ENCODE measurements at regions not wholly inside any gene's neighbourhood (a gene's known extent, or its start where the extent isn't known, plus 50 kb on each side); places are given as distances from the start of the nearest gene placed in this dataset.

- 96% methylated on average over 2 of the region's 2 CpGs for WGBS
- Histone ChIP-seq H3K27ac (ENCODE audit: low read depth, low read length) (no peak overlapping the region), H3K4me1 (ENCODE audit: insufficient read depth, low read length) (no peaks in the 10 kb centered on the region), H3K36me3 (ENCODE audit: insufficient read depth, low read length) (no peaks in the 10 kb centered on the region), H3K27me3 (ENCODE audit: insufficient read depth, low read length) (no peaks in the 10 kb centered on the region), H3K9ac (ENCODE audit: low read depth, low read length) (no peak overlapping the region), H3K4me3 (ENCODE audit: low read length) (no peak overlapping the region), H3K9me3 (ENCODE audit: insufficient read depth, low read depth, low read length) (peaks cover 10% of the 10 kb centered on the region)
Measured at GRCh38 chr12:29943683-29944082, 159.9 kb upstream of the TMTC1 start.

GRCh38 chr12:29940811-29941210, 157.1 kb upstream of the TMTC1 start:
- Histone ChIP-seq H3K4me3 (ENCODE audit: low read length) (no peak overlapping the region), H3K9ac (ENCODE audit: low read depth, low read length) (no peak overlapping the region), H3K27me3 (ENCODE audit: insufficient read depth, low read length) (no peaks in the 10 kb centered on the region), H3K36me3 (ENCODE audit: insufficient read depth, low read length) (no peaks in the 10 kb centered on the region), H3K9me3 (ENCODE audit: insufficient read depth, low read depth, low read length) (peaks cover 10% of the 10 kb centered on the region), H3K4me1 (ENCODE audit: insufficient read depth, low read length) (no peaks in the 10 kb centered on the region), H3K27ac (ENCODE audit: low read depth, low read length) (no peak overlapping the region)

- no peaks in the 10 kb centered on the region for H3K9me3 ChIP-seq (ENCODE audit: insufficient read depth, low read depth, low read length)
- H3K4me3 ChIP-seq (ENCODE audit: low read length), result no peak overlapping the region
- H3K4me1 ChIP-seq (ENCODE audit: insufficient read depth, low read length), result no peaks in the 10 kb centered on the region
Measured at GRCh38 chr12:29930503-29930902, 146.8 kb upstream of the TMTC1 start.

GRCh38 chr12:29929295-29929694, 145.6 kb upstream of the TMTC1 start:
- H3K4me3 ChIP-seq (ENCODE audit: low read length), result no peak overlapping the region
- WGBS, result 89% methylated on average over 1 of the region's 2 CpGs
- H3K9me3 ChIP-seq (ENCODE audit: insufficient read depth, low read depth, low read length), result no peaks in the 10 kb centered on the region
- no peaks in the 10 kb centered on the region for H3K27me3 ChIP-seq (ENCODE audit: insufficient read depth, low read length)
- H3K4me1 ChIP-seq (ENCODE audit: insufficient read depth, low read length), result no peaks in the 10 kb centered on the region
- no peak overlapping the region for H3K9ac ChIP-seq (ENCODE audit: low read depth, low read length)
- no peak overlapping the region for H3K27ac ChIP-seq (ENCODE audit: low read depth, low read length)
- no peaks in the 10 kb centered on the region for H3K36me3 ChIP-seq (ENCODE audit: insufficient read depth, low read length)

More at GRCh38 chr12:29930503-29930902, 146.8 kb upstream of the TMTC1 start:
- Histone ChIP-seq H3K27ac (ENCODE audit: low read depth, low read length) (no peak overlapping the region), H3K9ac (ENCODE audit: low read depth, low read length) (no peak overlapping the region), H3K27me3 (ENCODE audit: insufficient read depth, low read length) (no peaks in the 10 kb centered on the region), H3K36me3 (ENCODE audit: insufficient read depth, low read length) (no peaks in the 10 kb centered on the region)

- no peak overlapping the region for H3K27ac ChIP-seq (ENCODE audit: low read depth, low read length)
- H3K9me3 ChIP-seq (ENCODE audit: insufficient read depth, low read depth, low read length), result no peaks in the 10 kb centered on the region; the same call in 1 of the 2 replicates
- H3K9ac ChIP-seq (ENCODE audit: low read depth, low read length), result no peak overlapping the region
- no peaks in the 10 kb centered on the region for H3K36me3 ChIP-seq (ENCODE audit: insufficient read depth, low read length)
- 81% methylated on average over 1 of the region's 1 CpG for WGBS
- H3K4me3 ChIP-seq (ENCODE audit: low read length), result no peak overlapping the region
- no peaks in the 10 kb centered on the region for H3K4me1 ChIP-seq (ENCODE audit: insufficient read depth, low read length)
- no peaks in the 10 kb centered on the region for H3K27me3 ChIP-seq (ENCODE audit: insufficient read depth, low read length)
Measured at GRCh38 chr12:29921307-29921706, 137.6 kb upstream of the TMTC1 start.

GRCh38 chr12:29908157-29908556, 124.4 kb upstream of the TMTC1 start:
- peaks cover 14% of the 10 kb centered on the region for H3K9me3 ChIP-seq (ENCODE audit: insufficient read depth, low read depth, low read length)
- no peak overlapping the region for H3K27ac ChIP-seq (ENCODE audit: low read depth, low read length)
- no peaks in the 10 kb centered on the region for H3K36me3 ChIP-seq (ENCODE audit: insufficient read depth, low read length)
- H3K27me3 ChIP-seq (ENCODE audit: insufficient read depth, low read length), result no peaks in the 10 kb centered on the region
- H3K4me1 ChIP-seq (ENCODE audit: insufficient read depth, low read length), result no peaks in the 10 kb centered on the region
- H3K9ac ChIP-seq (ENCODE audit: low read depth, low read length), result no peak overlapping the region
- no peak overlapping the region for H3K4me3 ChIP-seq (ENCODE audit: low read length)
- WGBS, result 100% methylated on average over 1 of the region's 1 CpG

- H3K27me3 ChIP-seq (ENCODE audit: insufficient read depth, low read length), result no peaks in the 10 kb centered on the region
- peaks cover 14% of the 10 kb centered on the region for H3K9me3 ChIP-seq (ENCODE audit: insufficient read depth, low read depth, low read length)
- no peak overlapping the region for H3K4me3 ChIP-seq (ENCODE audit: low read length)
- no peaks in the 10 kb centered on the region for H3K4me1 ChIP-seq (ENCODE audit: insufficient read depth, low read length)
- no peak overlapping the region for H3K9ac ChIP-seq (ENCODE audit: low read depth, low read length)
- WGBS, result 98% methylated on average over 4 of the region's 4 CpGs
- H3K36me3 ChIP-seq (ENCODE audit: insufficient read depth, low read length), result no peaks in the 10 kb centered on the region
- H3K27ac ChIP-seq (ENCODE audit: low read depth, low read length), result no peak overlapping the region
Measured at GRCh38 chr12:29907461-29907860, 123.7 kb upstream of the TMTC1 start.

- Histone ChIP-seq H3K27me3 (ENCODE audit: insufficient read depth, low read length) (no peaks in the 10 kb centered on the region), H3K9ac (ENCODE audit: low read depth, low read length) (no peak overlapping the region), H3K36me3 (ENCODE audit: insufficient read depth, low read length) (no peaks in the 10 kb centered on the region), H3K4me1 (ENCODE audit: insufficient read depth, low read length) (no peaks in the 10 kb centered on the region), H3K27ac (ENCODE audit: low read depth, low read length) (no peak overlapping the region), H3K9me3 (ENCODE audit: insufficient read depth, low read depth, low read length) (no peaks in the 10 kb centered on the region), H3K4me3 (ENCODE audit: low read length) (no peak overlapping the region)
- WGBS, result 93% methylated on average over 1 of the region's 2 CpGs
Measured at GRCh38 chr12:29902043-29902442, 118.3 kb upstream of the TMTC1 start.

GRCh38 chr12:29901585-29901984, 117.8 kb upstream of the TMTC1 start:
- H3K36me3 ChIP-seq (ENCODE audit: insufficient read depth, low read length), result no peaks in the 10 kb centered on the region
- WGBS, result 92% methylated on average over 4 of the region's 4 CpGs
- H3K9ac ChIP-seq (ENCODE audit: low read depth, low read length), result no peak overlapping the region
- H3K4me1 ChIP-seq (ENCODE audit: insufficient read depth, low read length), result no peaks in the 10 kb centered on the region
- no peak overlapping the region for H3K27ac ChIP-seq (ENCODE audit: low read depth, low read length)
- H3K9me3 ChIP-seq (ENCODE audit: insufficient read depth, low read depth, low read length), result no peaks in the 10 kb centered on the region
- no peak overlapping the region for H3K4me3 ChIP-seq (ENCODE audit: low read length)
- no peaks in the 10 kb centered on the region for H3K27me3 ChIP-seq (ENCODE audit: insufficient read depth, low read length)

GRCh38 chr12:29899212-29899931, 115.6 kb upstream of the TMTC1 start:
- Histone ChIP-seq H3K36me3 (ENCODE audit: insufficient read depth, low read length) (no peaks in the 10 kb centered on the region), H3K4me3 (ENCODE audit: low read length) (no peak overlapping the region), H3K27ac (ENCODE audit: low read depth, low read length) (no peak overlapping the region), H3K4me1 (ENCODE audit: insufficient read depth, low read length) (no peaks in the 10 kb centered on the region; the same call in 1 of the 2 replicates), H3K9ac (ENCODE audit: low read depth, low read length) (no peak overlapping the region), H3K9me3 (ENCODE audit: insufficient read depth, low read depth, low read length) (no peaks in the 10 kb centered on the region), H3K27me3 (ENCODE audit: insufficient read depth, low read length) (no peaks in the 10 kb centered on the region)
- 100% methylated on average over 1 of the region's 2 CpGs for WGBS

- Histone ChIP-seq H3K4me1 (ENCODE audit: insufficient read depth, low read length) (no peaks in the 10 kb centered on the region; the same call in 1 of the 2 replicates), H3K27ac (ENCODE audit: low read depth, low read length) (no peak overlapping the region), H3K4me3 (ENCODE audit: low read length) (no peak overlapping the region), H3K27me3 (ENCODE audit: insufficient read depth, low read length) (no peaks in the 10 kb centered on the region), H3K9ac (ENCODE audit: low read depth, low read length) (no peak overlapping the region), H3K9me3 (ENCODE audit: insufficient read depth, low read depth, low read length) (no peaks in the 10 kb centered on the region), H3K36me3 (ENCODE audit: insufficient read depth, low read length) (no peaks in the 10 kb centered on the region)
- 61% methylated on average over 3 of the region's 3 CpGs for whole genome bisulfite sequencing
Measured at GRCh38 chr12:29895966-29896365, 112.2 kb upstream of the TMTC1 start.

- Histone ChIP-seq H3K9me3 (ENCODE audit: insufficient read depth, low read depth, low read length) (no peaks in the 10 kb centered on the region), H3K36me3 (ENCODE audit: insufficient read depth, low read length) (no peaks in the 10 kb centered on the region), H3K27me3 (ENCODE audit: insufficient read depth, low read length) (no peaks in the 10 kb centered on the region), H3K27ac (ENCODE audit: low read depth, low read length) (no peak overlapping the region), H3K4me3 (ENCODE audit: low read length) (no peak overlapping the region), H3K9ac (ENCODE audit: low read depth, low read length) (no peak overlapping the region), H3K4me1 (ENCODE audit: insufficient read depth, low read length) (no peaks in the 10 kb centered on the region; the same call in 1 of the 2 replicates)
- WGBS, result 100% methylated on average over 1 of the region's 3 CpGs
Measured at GRCh38 chr12:29893002-29893401, 109.3 kb upstream of the TMTC1 start.

All from HUES64 (cell line).